HCEC 1CT (cell line): ENCODE measurements at regions not wholly inside any gene's neighbourhood (a gene's known extent, or its start where the extent isn't known, plus 50 kb on each side); places are given as distances from the start of the nearest gene placed in this dataset.
"Not testable (repeated sequence)": the region's sequence is repeated elsewhere in the genome, so short reads cannot be mapped to it uniquely, and the experiment has no call there.

Experiments used
- DNase-seq: peaks from one replicate; pipeline ENCODE4 v3.0.0-alpha.2; 2017

GRCh38 chr10:78212060-78212785 is 178.6 kb downstream of the RPS24 start:
- no peak for DNase-seq

GRCh38 chr10:78212786-78213175 is 179.1 kb downstream of the RPS24 start:
- DNase-seq: no peak

GRCh38 chr10:78214955-78215354 is 181.3 kb downstream of the RPS24 start:
- no peak for DNase-seq

GRCh38 chr10:78215645-78216044 is 182.0 kb downstream of the RPS24 start:
- DNase-seq: peak; percentile 29

GRCh38 chr10:78217336-78217735 is 183.7 kb downstream of the RPS24 start:
- DNase-seq: no peak

- no peak for DNase-seq
Observed at GRCh38 chr10:78218798-78219490, 185.3 kb downstream of the RPS24 start.

- not testable (repeated sequence) for DNase-seq
Observed at GRCh38 chr10:78219568-78219967, 185.9 kb downstream of the RPS24 start.

GRCh38 chr10:78220781-78221180 is 187.1 kb downstream of the RPS24 start:
- DNase-seq: no peak

GRCh38 chr10:78222096-78222790 is 188.6 kb downstream of the RPS24 start:
- DNase-seq: no peak

GRCh38 chr10:78223088-78223487 is 189.4 kb downstream of the RPS24 start:
- no peak for DNase-seq

- DNase-seq: peak; percentile 47
Observed at GRCh38 chr10:78224602-78225001, 190.9 kb downstream of the RPS24 start.

- DNase-seq: no peak
Observed at GRCh38 chr10:78225594-78225993, 191.9 kb downstream of the RPS24 start.

GRCh38 chr10:78229489-78229888 is 195.8 kb downstream of the RPS24 start:
- DNase-seq: no peak

GRCh38 chr10:78229950-78230675 is 196.4 kb downstream of the RPS24 start:
- no peak for DNase-seq

GRCh38 chr10:78231327-78231726 is 197.7 kb downstream of the RPS24 start:
- no peak for DNase-seq

GRCh38 chr10:78231939-78232338 is 198.3 kb downstream of the RPS24 start:
- DNase-seq: peak; percentile 45

- no peak for DNase-seq
Observed at GRCh38 chr10:78236416-78237015, 202.9 kb downstream of the RPS24 start.

GRCh38 chr10:78237951-78238350 is 204.3 kb downstream of the RPS24 start:
- DNase-seq: not testable (repeated sequence)

GRCh38 chr10:78247266-78247665 is 213.6 kb downstream of the RPS24 start:
- no peak for DNase-seq

GRCh38 chr10:78247821-78248220 is 214.2 kb downstream of the RPS24 start:
- DNase-seq: no peak

- peak; percentile 45 for DNase-seq
Observed at GRCh38 chr10:78248651-78249464, 215.2 kb downstream of the RPS24 start.

- DNase-seq: no peak
Observed at GRCh38 chr10:78249690-78250089, 216.0 kb downstream of the RPS24 start.
